OCI-LY3 (cell line): ENCODE measurements at regions not wholly inside any gene's neighbourhood (a gene's known extent, or its start where the extent isn't known, plus 50 kb on each side); places are given as distances from the start of the nearest gene placed in this dataset.

ENCODE experiments used
- CTCF ChIP-seq: fragments of 200-600, 300-600 bp; sonication (generic); IDR thresholded peaks from 2 replicates; pipeline ENCODE4 v1.5.1; 2014; ENCODE audit warnings: antibody characterized with exemption, low read length, low read depth
- EZH2phosphoT487 ChIP-seq: fragments of 200-600 bp; shearing (Covaris generic); IDR thresholded peaks from 2 replicates; pipeline ENCODE4 v1.6.1; 2018; ENCODE audit warnings: antibody characterized with exemption, mixed run types, low read depth

GRCh38 chr18:55041366-55041765, 82.1 kb upstream of the CCDC68 start:
- TF ChIP-seq CTCF (no peak), EZH2phosphoT487 (no peak)
